H1 (cell line): ENCODE measurements at regions not wholly inside any gene's neighbourhood (a gene's known extent, or its start where the extent isn't known, plus 50 kb on each side); places are given as distances from the start of the nearest gene placed in this dataset.

Source experiments
- CTCF ChIA-PET: fragments of 300-600 bp; sonication (Branson Sonifier 250); formaldehyde crosslinking; loops from one replicate; lab custom pipeline; 2021; ENCODE audit not compliant: partially characterized antibody; lab: Charles Lee
- POLR2A ChIA-PET: fragments of 300-600 bp; sonication (Branson Sonifier 250); formaldehyde crosslinking; loops from one replicate; lab custom pipeline; 2021; ENCODE audit warnings: inconsistent platforms; ENCODE audit not compliant: partially characterized antibody; lab: Charles Lee
- DNase-seq, 2 experiments: peaks; one replicate each; pipeline versions ENCODE4 v3.0.0 to v3.0.0-alpha.2; 2010 to 2022; ENCODE audit warnings: low spot score in 2 of 2, low read depth in 1 of 2, mixed read lengths in 1 of 2
- FAIRE-seq: peaks from 2 replicates; lab custom pipeline; 2011; peaks lifted over from hg19 to GRCh38; lab: Jason Lieb, UNC
- H2AFZ ChIP-seq: 2 replicates; pipeline ENCODE4 v1.8.1; 2012; ENCODE audit warnings: low read length, inconsistent platforms
- H2AK5ac ChIP-seq: 2 replicates; pipeline ENCODE4 v1.6.1; 2013; ENCODE audit warnings: low read depth, low read length
- H2BK120ac ChIP-seq: replicated peaks from 2 replicates; pipeline ENCODE3; 2013; ENCODE audit warnings: low read depth, low read length, inconsistent platforms
- H2BK12ac ChIP-seq: 2 replicates; pipeline ENCODE4 v1.6.1; 2013; ENCODE audit warnings: low read depth, low read length
- H2BK15ac ChIP-seq: 2 replicates; pipeline ENCODE4 v1.6.1; 2013; ENCODE audit warnings: low read length
- H2BK20ac ChIP-seq: 2 replicates; pipeline ENCODE4 v1.6.1; 2013; ENCODE audit warnings: low read length
- H2BK5ac ChIP-seq: 2 replicates; pipeline ENCODE4 v1.6.1; 2013; ENCODE audit warnings: low read depth, low read length
- H3K14ac ChIP-seq: 2 replicates; pipeline ENCODE4 v1.6.1; 2013; ENCODE audit warnings: inconsistent platforms; ENCODE audit not compliant: insufficient read length
- H3K18ac ChIP-seq: 2 replicates; pipeline ENCODE4 v1.6.1; 2013; ENCODE audit warnings: low read length; ENCODE audit errors: extremely low read depth
- H3K23ac ChIP-seq: 2 replicates; pipeline ENCODE4 v1.6.1; 2013; ENCODE audit warnings: inconsistent platforms; ENCODE audit not compliant: insufficient read length
- H3K23me2 ChIP-seq: 2 replicates; pipeline ENCODE4 v1.6.1; 2013; ENCODE audit warnings: low read depth, low read length
- H3K27ac ChIP-seq: 2 replicates; pipeline ENCODE4 v1.6.1; 2011; ENCODE audit warnings: low read depth, low read length, inconsistent platforms
- H3K27me3 ChIP-seq, 4 experiments: replicated peaks in 1 of 4; 1 replicate in 1 of 4; 2 replicates in 3 of 4; pipeline versions ENCODE4 v1.6.1 to v1.8.1; 2011 to 2013; ENCODE audit warnings: low read length in 3 of 4, mild to moderate bottlenecking in 3 of 4, inconsistent platforms in 2 of 4, mixed read lengths in 2 of 4, moderate library complexity in 1 of 4; ENCODE audit not compliant: control insufficient read depth in 3 of 4, insufficient read depth in 3 of 4; ENCODE audit errors: extremely low read depth in 1 of 4
- H3K36me3 ChIP-seq, 4 experiments: 2 replicates each; pipeline versions ENCODE4 v1.6.1 to v1.8.1; 2011 to 2013; ENCODE audit warnings: mild to moderate bottlenecking in 4 of 4, low read length in 3 of 4, moderate library complexity in 2 of 4, control low read depth in 1 of 4, inconsistent platforms in 1 of 4; ENCODE audit not compliant: insufficient read depth in 4 of 4, control insufficient read depth in 2 of 4
- H3K4ac ChIP-seq: replicated peaks from 2 replicates; pipeline ENCODE3; 2013; ENCODE audit warnings: low read length, low read depth, mixed read lengths, inconsistent platforms; ENCODE audit not compliant: insufficient read length
- H3K4me1 ChIP-seq, 4 experiments: replicated peaks in 1 of 4; 1 replicate in 1 of 4; 2 replicates in 3 of 4; pipeline versions ENCODE4 v1.6.1 to v1.8.1; 2011 to 2013; ENCODE audit warnings: low read length in 3 of 4, inconsistent platforms in 2 of 4, mixed read lengths in 1 of 4; ENCODE audit not compliant: insufficient read depth in 4 of 4, control insufficient read depth in 3 of 4
- H3K4me2 ChIP-seq, 2 experiments: 2 replicates each; pipeline versions ENCODE4 v1.6.1 to v1.8.1; 2011 to 2013; ENCODE audit warnings: low read depth in 2 of 2, low read length in 2 of 2, control low read depth in 1 of 2, inconsistent platforms in 1 of 2, mild to moderate bottlenecking in 1 of 2; ENCODE audit not compliant: insufficient read depth in 1 of 2
- H3K4me3 ChIP-seq, 4 experiments: fragments of 200-600, 300-600 bp in 1 of 4; sonication (generic), shearing (Covaris generic), sonication (Bioruptor Twin) in 1 of 4; 2 replicates each; pipeline versions ENCODE4 v1.5.1 to v1.8.1; 2011 to 2016; ENCODE audit warnings: low read length in 4 of 4, low read depth in 3 of 4, control low read depth in 2 of 4, inconsistent platforms in 2 of 4, mild to moderate bottlenecking in 2 of 4, mixed read lengths in 1 of 4, moderate library complexity in 1 of 4; ENCODE audit not compliant: insufficient read depth in 2 of 4; ENCODE audit errors: extremely low read depth in 1 of 4
- H3K56ac ChIP-seq: replicated peaks from 2 replicates; pipeline ENCODE3; 2013; ENCODE audit warnings: low read depth, mild to moderate bottlenecking, mixed read lengths, low read length, inconsistent platforms; ENCODE audit not compliant: insufficient read length
- H3K79me1 ChIP-seq: 2 replicates; pipeline ENCODE4 v1.6.1; 2013; ENCODE audit warnings: low read depth, low read length, control low read depth
- H3K79me2 ChIP-seq, 2 experiments: 2 replicates each; pipeline versions ENCODE4 v1.6.1 to v1.8.1; 2012 to 2013; ENCODE audit warnings: low read length in 2 of 2, mild to moderate bottlenecking in 2 of 2, inconsistent platforms in 1 of 2; ENCODE audit not compliant: insufficient read depth in 2 of 2, control insufficient read depth in 1 of 2
- H3K9ac ChIP-seq, 4 experiments: replicated peaks in 1 of 4; 1 replicate in 1 of 4; 2 replicates in 3 of 4; pipeline versions ENCODE4 v1.6.1 to v1.8.1; 2011 to 2013; ENCODE audit warnings: low read depth in 3 of 4, low read length in 3 of 4, control low read depth in 2 of 4, mild to moderate bottlenecking in 2 of 4, moderate library complexity in 2 of 4, inconsistent platforms in 1 of 4; ENCODE audit errors: extremely low read depth in 1 of 4
- H3K9me3 ChIP-seq, 2 experiments: 2 replicates each; pipeline versions ENCODE4 v1.6.1 to v1.8.1; 2012 to 2013; ENCODE audit warnings: mild to moderate bottlenecking in 2 of 2, moderate library complexity in 2 of 2, control low read depth in 1 of 2, inconsistent platforms in 1 of 2, low read depth in 1 of 2, low read length in 1 of 2, mixed read lengths in 1 of 2; ENCODE audit not compliant: insufficient read depth in 2 of 2
- H4K20me1 ChIP-seq, 2 experiments: replicated peaks in 1 of 2; 2 replicates each; pipeline versions ENCODE3 to v1.8.1; 2011 to 2013; ENCODE audit warnings: inconsistent platforms in 2 of 2, low read length in 2 of 2, mild to moderate bottlenecking in 1 of 2; ENCODE audit not compliant: insufficient read depth in 2 of 2, control insufficient read depth in 1 of 2
- H4K5ac ChIP-seq: 2 replicates; pipeline ENCODE4 v1.6.1; 2013; ENCODE audit warnings: low read length, low read depth, mixed read lengths, inconsistent platforms; ENCODE audit not compliant: insufficient read length
- H4K8ac ChIP-seq: 2 replicates; pipeline ENCODE4 v1.8.0; 2013; ENCODE audit warnings: mild to moderate bottlenecking, moderate library complexity, low read length, inconsistent platforms; ENCODE audit not compliant: insufficient read depth; ENCODE audit errors: extremely low read depth
- H4K91ac ChIP-seq: replicated peaks from 2 replicates; pipeline ENCODE3; 2013; ENCODE audit warnings: low read length, mixed read lengths, inconsistent platforms; ENCODE audit not compliant: insufficient read length
- ATF3 ChIP-seq: IDR thresholded peaks from 2 replicates; pipeline ENCODE4 v1.6.1; 2011; ENCODE audit warnings: low read depth, mild to moderate bottlenecking, low read length; ENCODE audit not compliant: insufficient read depth
- CHD2 ChIP-seq: IDR thresholded peaks from 2 replicates; pipeline ENCODE4 v1.6.1; 2012; ENCODE audit warnings: low read length, improper control_type of control experiment
- EGR1 ChIP-seq: IDR thresholded peaks from 2 replicates; pipeline ENCODE4 v1.6.1; 2011; ENCODE audit warnings: low read depth, low read length, borderline replicate concordance
- EZH2 ChIP-seq: fragments of 200-600 bp; sonication (generic); IDR thresholded peaks from 2 replicates; pipeline ENCODE4 v1.7.1; 2012; ENCODE audit warnings: low read depth, mild to moderate bottlenecking, moderate library complexity, low read length, inconsistent platforms; ENCODE audit not compliant: severe bottlenecking
- JUN ChIP-seq: IDR thresholded peaks from 2 replicates; pipeline ENCODE4 v1.6.1; 2011; ENCODE audit warnings: low read depth, mild to moderate bottlenecking, improper control_type of control experiment, low read length
- NANOG ChIP-seq: IDR thresholded peaks from 2 replicates; pipeline ENCODE4 v1.6.1; 2011; ENCODE audit warnings: low read length, low read depth, mild to moderate bottlenecking, inconsistent platforms; ENCODE audit not compliant: insufficient read depth, poor library complexity, severe bottlenecking
- RBBP5 ChIP-seq: IDR thresholded peaks from 2 replicates; pipeline ENCODE4 v1.7.1; 2012; ENCODE audit warnings: low read depth, mild to moderate bottlenecking, inconsistent platforms, low read length, moderate library complexity, borderline replicate concordance
- SAP30 ChIP-seq: fragments of 300-600 bp; sonication (generic); IDR thresholded peaks from 2 replicates; pipeline ENCODE4 v1.7.1; 2012; ENCODE audit warnings: low read length, moderate library complexity, mild to moderate bottlenecking, inconsistent platforms; ENCODE audit not compliant: insufficient read depth, insufficient replicate concordance
- SIRT6 ChIP-seq: IDR thresholded peaks from one replicate; pipeline ENCODE4 v1.7.1; 2012; ENCODE audit warnings: low read length, inconsistent platforms
- SP4 ChIP-seq: IDR thresholded peaks from 2 replicates; pipeline ENCODE4 v1.6.1; 2012; ENCODE audit warnings: low read length, inconsistent platforms
- SUZ12 ChIP-seq: fragments of 200-600 bp; sonication (generic); IDR thresholded peaks from 2 replicates; pipeline ENCODE4 v1.6.1; 2012; ENCODE audit warnings: mild to moderate bottlenecking, inconsistent platforms, low read length, moderate library complexity, mixed read lengths
- USF2 ChIP-seq: IDR thresholded peaks from 2 replicates; pipeline ENCODE4 v1.6.1; 2011; ENCODE audit warnings: low read length, improper control_type of control experiment
- WGBS, 2 experiments: shearing (Covaris generic) in 1 of 2; methylation state at CpG; one replicate each; pipeline versions ENCODE4 v1.1.6 to v1.1.7; 2013 to 2015; ENCODE audit warnings: low lambda C conversion rate in 2 of 2, mixed read lengths in 2 of 2, inconsistent platforms in 1 of 2, low coverage in 1 of 2, missing lambda C conversion rate in 1 of 2; ENCODE audit not compliant: insufficient replicate concordance in 2 of 2, insufficient coverage in 1 of 2, insufficient read length in 1 of 2; ENCODE audit errors: extremely low coverage in 1 of 2, missing lambda C conversion rate in 1 of 2; 5-methylcytosine and 5-hydroxymethylcytosine counted together
- TF ChIP-seq, protein P1 (sequence below): IDR thresholded peaks from 2 replicates; pipeline ENCODE4 v1.6.1; 2012; ENCODE audit warnings: inconsistent platforms

DNA sequence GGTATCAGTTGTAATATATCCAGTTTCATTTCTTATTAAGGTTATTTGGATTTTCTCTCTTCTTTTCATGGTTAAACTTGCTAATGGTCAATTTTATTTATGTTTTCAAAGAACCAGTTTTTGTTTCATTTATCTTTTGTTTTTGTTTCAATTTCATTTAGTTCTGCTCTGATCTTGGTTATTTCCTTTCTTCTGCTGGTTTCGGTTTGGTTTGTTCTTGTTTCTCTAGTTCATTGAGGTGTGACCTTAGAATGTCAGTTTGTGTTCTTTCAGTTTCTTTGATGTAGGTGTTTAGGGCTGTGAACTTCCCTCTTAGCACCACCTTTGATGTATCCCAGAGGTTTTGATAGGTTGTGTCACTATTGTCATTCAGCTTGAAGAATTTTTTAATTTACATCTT, 145.6 kb upstream of the SLCO1B1 start:
- Histone ChIP-seq H3K79me1 (no peaks in the 10 kb centered on the region), H3K79me2 (no peaks in the 10 kb centered on the region), H3K4me3 (no peak overlapping the region), H3K27ac (no peak overlapping the region), H3K23ac (no peak overlapping the region), H3K4ac (no peak overlapping the region), H4K8ac (no peak overlapping the region), H2BK120ac (no peak overlapping the region), H3K56ac (no peak overlapping the region), H3K36me3 (no peaks in the 10 kb centered on the region), H3K14ac (no peak overlapping the region), H2BK15ac (no peak overlapping the region), H4K5ac (no peak overlapping the region), H4K20me1 (no peaks in the 10 kb centered on the region), H2BK5ac (no peak overlapping the region), H3K4me2 (no peak overlapping the region), H3K27me3 (no peaks in the 10 kb centered on the region), H3K4me1 (no peaks in the 10 kb centered on the region), H2AK5ac (no peak overlapping the region), H3K18ac (no peak overlapping the region), H2BK20ac (no peak overlapping the region), H4K91ac (no peak overlapping the region), H3K9ac (no peak overlapping the region), H3K23me2 (no peaks in the 10 kb centered on the region; the same call in 1 of the 2 replicates), H2BK12ac (no peak overlapping the region), H2AFZ (no peak overlapping the region), H3K9me3 (0 out of 4 replicates have a peak, but pooled peaks cover 0 to 4% of the 10 kb centered on the region in 2 experiments)
- CTCF ChIA-PET, result interaction anchor here (1.1 kb wide), 1 partner anchor 159 kb away, joined by 3 read pairs; no protein-coding TSS in a partner anchor
- no peak for FAIRE-seq
- 89% methylated on average over 1 of the region's 1 CpG; no CpG with 5 or more reads in 1 of the 2 experiments for WGBS, 2 experiments
- DNase-seq, result no peak
- POLR2A ChIA-PET, result no interaction called here
- no peak for TF ChIP-seq RBBP5
- TF ChIP-seq ATF3, result no peak
- TF ChIP-seq EZH2, result no peak
- TF ChIP-seq, protein P1, sequence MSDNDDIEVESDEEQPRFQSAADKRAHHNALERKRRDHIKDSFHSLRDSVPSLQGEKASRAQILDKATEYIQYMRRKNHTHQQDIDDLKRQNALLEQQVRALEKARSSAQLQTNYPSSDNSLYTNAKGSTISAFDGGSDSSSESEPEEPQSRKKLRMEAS, result no peak
- TF ChIP-seq SIRT6, result no peak
- TF ChIP-seq NANOG, result no peak
- no peak for TF ChIP-seq SUZ12
- TF ChIP-seq USF2, result no peak
- no peak for TF ChIP-seq JUN
- no peak for TF ChIP-seq SP4
- TF ChIP-seq SAP30, result no peak
- no peak for TF ChIP-seq CHD2
- TF ChIP-seq EGR1, result no peak
